ENCODE measurements at regions not wholly inside any gene's neighbourhood (a gene's known extent, or its start where the extent isn't known, plus 50 kb on each side); places are given as distances from the start of the nearest gene placed in this dataset.

- Histone ChIP-seq H2AFZ (ENCODE audit: low read length) (no peak overlapping the region), H3K4me2 (ENCODE audit: low read depth, low read length, poor library complexity, severe bottlenecking) (no peak overlapping the region), H4K20me1 (ENCODE audit: insufficient read depth, low read length, poor library complexity, severe bottlenecking) (no peaks in the 10 kb centered on the region), H3K9me3 (ENCODE audit: insufficient read depth, low read depth, low read length) (no peaks in the 10 kb centered on the region), H3K9ac (ENCODE audit: low read depth, low read length, poor library complexity, severe bottlenecking) (no peak overlapping the region), H3K27me3 (ENCODE audit: insufficient read depth, low read length, poor library complexity, severe bottlenecking) (no peaks in the 10 kb centered on the region), H3K9me2 (replicated peaks; ENCODE audit: low read depth, low read length) (no peaks in the 10 kb centered on the region), H3K79me2 (ENCODE audit: insufficient read depth, low read length) (no peaks in the 10 kb centered on the region), H3F3A (ENCODE audit: low read depth) (no peaks in the 10 kb centered on the region), H3K4me1 (ENCODE audit: insufficient read depth, low read length, poor library complexity, severe bottlenecking) (no peaks in the 10 kb centered on the region), H3K36me3 (ENCODE audit: insufficient read depth, low read length) (no peaks in the 10 kb centered on the region), H3K4me3 (ENCODE audit: low read length, poor library complexity, severe bottlenecking) (no peak overlapping the region)
- TF ChIP-seq, protein P1, sequence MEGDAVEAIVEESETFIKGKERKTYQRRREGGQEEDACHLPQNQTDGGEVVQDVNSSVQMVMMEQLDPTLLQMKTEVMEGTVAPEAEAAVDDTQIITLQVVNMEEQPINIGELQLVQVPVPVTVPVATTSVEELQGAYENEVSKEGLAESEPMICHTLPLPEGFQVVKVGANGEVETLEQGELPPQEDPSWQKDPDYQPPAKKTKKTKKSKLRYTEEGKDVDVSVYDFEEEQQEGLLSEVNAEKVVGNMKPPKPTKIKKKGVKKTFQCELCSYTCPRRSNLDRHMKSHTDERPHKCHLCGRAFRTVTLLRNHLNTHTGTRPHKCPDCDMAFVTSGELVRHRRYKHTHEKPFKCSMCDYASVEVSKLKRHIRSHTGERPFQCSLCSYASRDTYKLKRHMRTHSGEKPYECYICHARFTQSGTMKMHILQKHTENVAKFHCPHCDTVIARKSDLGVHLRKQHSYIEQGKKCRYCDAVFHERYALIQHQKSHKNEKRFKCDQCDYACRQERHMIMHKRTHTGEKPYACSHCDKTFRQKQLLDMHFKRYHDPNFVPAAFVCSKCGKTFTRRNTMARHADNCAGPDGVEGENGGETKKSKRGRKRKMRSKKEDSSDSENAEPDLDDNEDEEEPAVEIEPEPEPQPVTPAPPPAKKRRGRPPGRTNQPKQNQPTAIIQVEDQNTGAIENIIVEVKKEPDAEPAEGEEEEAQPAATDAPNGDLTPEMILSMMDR (conservative IDR thresholded peaks at IDR 0.05; ENCODE audit: low read length), result no peak
- TF ChIP-seq EZH2phosphoT487 (IDR thresholded peaks at IDR 0.05; ENCODE audit: borderline replicate concordance), result no peak
Measured at GRCh38 chr2:67752969-67753368, 309.8 kb downstream of the C1D start.

GRCh38 chr2:67755156-67755882 is 307.5 kb downstream of the C1D start:
- H3K4me3 ChIP-seq (ENCODE audit: low read length, poor library complexity, severe bottlenecking), result no peak overlapping the region
- H3K9me2 ChIP-seq (replicated peaks; ENCODE audit: low read depth, low read length), result no peaks in the 10 kb centered on the region
- H3F3A ChIP-seq (ENCODE audit: low read depth), result no peaks in the 10 kb centered on the region
- H3K4me1 ChIP-seq (ENCODE audit: insufficient read depth, low read length, poor library complexity, severe bottlenecking), result no peaks in the 10 kb centered on the region
- H2AFZ ChIP-seq (ENCODE audit: low read length), result no peak overlapping the region
- TF ChIP-seq EZH2phosphoT487 (IDR thresholded peaks at IDR 0.05; ENCODE audit: borderline replicate concordance), result no peak
- TF ChIP-seq, protein P1 (conservative IDR thresholded peaks at IDR 0.05; ENCODE audit: low read length), result no peak
- no peaks in the 10 kb centered on the region for H3K9me3 ChIP-seq (ENCODE audit: insufficient read depth, low read depth, low read length)
- H3K36me3 ChIP-seq (ENCODE audit: insufficient read depth, low read length), result no peaks in the 10 kb centered on the region
- no peaks in the 10 kb centered on the region for H3K27me3 ChIP-seq (ENCODE audit: insufficient read depth, low read length, poor library complexity, severe bottlenecking)
- no peaks in the 10 kb centered on the region for H4K20me1 ChIP-seq (ENCODE audit: insufficient read depth, low read length, poor library complexity, severe bottlenecking)
- no peaks in the 10 kb centered on the region for H3K79me2 ChIP-seq (ENCODE audit: insufficient read depth, low read length)
- no peak overlapping the region for H3K9ac ChIP-seq (ENCODE audit: low read depth, low read length, poor library complexity, severe bottlenecking)
- H3K4me2 ChIP-seq (ENCODE audit: low read depth, low read length, poor library complexity, severe bottlenecking), result no peak overlapping the region

DNA sequence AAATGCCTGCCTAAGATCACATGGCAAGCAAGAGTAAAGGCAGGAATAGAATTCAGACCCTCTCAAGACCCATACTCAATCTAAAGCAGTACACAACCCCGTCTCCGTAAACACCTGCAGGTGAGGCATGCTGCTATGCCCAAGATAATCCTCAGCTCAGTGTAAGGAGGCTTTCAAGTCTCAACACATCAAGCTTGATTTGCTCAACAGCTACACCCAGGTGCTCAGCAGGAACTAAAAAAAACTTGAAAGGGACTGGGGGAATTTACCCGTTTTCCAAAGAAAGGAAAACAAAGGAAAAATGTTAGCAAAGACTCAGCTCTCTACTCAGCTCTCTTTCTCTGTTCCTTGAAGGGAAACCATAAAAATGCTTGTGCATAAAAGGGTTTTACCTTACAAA is 301.8 kb downstream of the C1D start:
- Histone ChIP-seq H3K36me3 (ENCODE audit: insufficient read depth, low read length) (no peaks in the 10 kb centered on the region), H3K79me2 (ENCODE audit: insufficient read depth, low read length) (no peaks in the 10 kb centered on the region), H3K9ac (ENCODE audit: low read depth, low read length, poor library complexity, severe bottlenecking) (no peak overlapping the region), H3K4me1 (ENCODE audit: insufficient read depth, low read length, poor library complexity, severe bottlenecking) (no peaks in the 10 kb centered on the region), H2AFZ (ENCODE audit: low read length) (no peak overlapping the region), H3K9me2 (replicated peaks; ENCODE audit: low read depth, low read length) (no peaks in the 10 kb centered on the region), H3K4me2 (ENCODE audit: low read depth, low read length, poor library complexity, severe bottlenecking) (no peak overlapping the region), H3K27me3 (ENCODE audit: insufficient read depth, low read length, poor library complexity, severe bottlenecking) (no peaks in the 10 kb centered on the region), H3K4me3 (ENCODE audit: low read length, poor library complexity, severe bottlenecking) (no peak overlapping the region), H3F3A (ENCODE audit: low read depth) (no peaks in the 10 kb centered on the region), H3K9me3 (ENCODE audit: insufficient read depth, low read depth, low read length) (no peaks in the 10 kb centered on the region), H4K20me1 (ENCODE audit: insufficient read depth, low read length, poor library complexity, severe bottlenecking) (no peaks in the 10 kb centered on the region)
- TF ChIP-seq EZH2phosphoT487 (IDR thresholded peaks at IDR 0.05; ENCODE audit: borderline replicate concordance), result no peak
- TF ChIP-seq, protein P1 (conservative IDR thresholded peaks at IDR 0.05; ENCODE audit: low read length), result no peak
